Mesothelial cell of epicardium (in vitro differentiated cells): ENCODE measurements at regions not wholly inside any gene's neighbourhood (a gene's known extent, or its start where the extent isn't known, plus 50 kb on each side); places are given as distances from the start of the nearest gene placed in this dataset.

Experiments
- DNase-seq, 2 experiments: peaks; one replicate each; pipeline ENCODE4 v3.0.0; 2021; ENCODE audit warnings: low spot score in 2 of 2; ENCODE audit not compliant: unreplicated experiment in 2 of 2
- H3K27ac Mint-ChIP-seq: 2 replicates; pipeline ENCODE4 v1.8.0; 2021; ENCODE audit warnings: mixed read lengths
- H3K27me3 Mint-ChIP-seq: 2 replicates; pipeline ENCODE4 v1.8.0; 2021; ENCODE audit warnings: low read depth, mixed read lengths
- H3K36me3 Mint-ChIP-seq: 2 replicates; pipeline ENCODE4 v1.8.0; 2021; ENCODE audit warnings: mixed read lengths
- H3K4me1 Mint-ChIP-seq: 2 replicates; pipeline ENCODE4 v1.8.0; 2021; ENCODE audit warnings: mixed read lengths
- H3K4me3 Mint-ChIP-seq: 2 replicates; pipeline ENCODE4 v1.8.0; 2021; ENCODE audit warnings: mild to moderate bottlenecking, moderate library complexity, mixed read lengths
- H3K9me3 Mint-ChIP-seq: 2 replicates; pipeline ENCODE4 v1.8.0; 2021; ENCODE audit warnings: mixed read lengths
- CTCF ChIP-seq: fragments of 200-600 bp; sonication (generic); IDR thresholded peaks from one replicate; pipeline ENCODE4 v1.5.0; 2021; ENCODE audit warnings: antibody characterized with exemption; ENCODE audit not compliant: unreplicated experiment

GRCh38 chr21:35461700-35462099 lies 412.6 kb upstream of the RUNX1 start:
- Mint-ChIP-seq H3K36me3 (no peaks in the 10 kb centered on the region), H3K27ac (no peak overlapping the region), H3K9me3 (peaks cover 9% of the 10 kb centered on the region), H3K27me3 (no peaks in the 10 kb centered on the region), H3K4me1 (peaks cover 3% of the 10 kb centered on the region), H3K4me3 (no peak overlapping the region)
- no peak for TF ChIP-seq CTCF
- DNase-seq: no peak

- DNase-seq: no peak
- Mint-ChIP-seq H3K4me1 (peaks cover 3% of the 10 kb centered on the region), H3K27me3 (no peaks in the 10 kb centered on the region), H3K36me3 (no peaks in the 10 kb centered on the region), H3K9me3 (peaks cover 5% of the 10 kb centered on the region), H3K27ac (no peak overlapping the region), H3K4me3 (no peak overlapping the region)
- TF ChIP-seq CTCF: no peak
These were observed 411.3 kb upstream of the RUNX1 start for GRCh38 chr21:35460441-35460840.

- DNase-seq: no peak
- H3K9me3 Mint-ChIP-seq: no peaks in the 10 kb centered on the region
- TF ChIP-seq CTCF: no peak
- H3K27ac Mint-ChIP-seq: no peak overlapping the region
- H3K27me3 Mint-ChIP-seq: no peaks in the 10 kb centered on the region
- H3K4me3 Mint-ChIP-seq: no peak overlapping the region
- no peaks in the 10 kb centered on the region for H3K36me3 Mint-ChIP-seq
- H3K4me1 Mint-ChIP-seq: no peaks in the 10 kb centered on the region
These were observed 409.3 kb upstream of the RUNX1 start for GRCh38 chr21:35458405-35458804.

GRCh38 chr21:35457097-35457804 lies 408.1 kb upstream of the RUNX1 start:
- Mint-ChIP-seq H3K27ac (no peak overlapping the region), H3K36me3 (no peaks in the 10 kb centered on the region), H3K4me1 (no peaks in the 10 kb centered on the region), H3K27me3 (no peaks in the 10 kb centered on the region), H3K9me3 (peaks cover 1% of the 10 kb centered on the region), H3K4me3 (no peak overlapping the region)
- no peak for DNase-seq
- no peak for TF ChIP-seq CTCF

- no peak overlapping the region for H3K27ac Mint-ChIP-seq
- no peak overlapping the region for H3K4me3 Mint-ChIP-seq
- H3K27me3 Mint-ChIP-seq: no peaks in the 10 kb centered on the region
- TF ChIP-seq CTCF: no peak
- no peaks in the 10 kb centered on the region for H3K4me1 Mint-ChIP-seq
- DNase-seq: no peak
- H3K36me3 Mint-ChIP-seq: peaks cover 6% of the 10 kb centered on the region
- peaks cover 31% of the 10 kb centered on the region for H3K9me3 Mint-ChIP-seq
These were observed 402.2 kb upstream of the RUNX1 start for GRCh38 chr21:35451276-35451675.

GRCh38 chr21:35450830-35451229 lies 401.7 kb upstream of the RUNX1 start:
- Mint-ChIP-seq H3K4me1 (no peaks in the 10 kb centered on the region), H3K9me3 (peaks cover 31% of the 10 kb centered on the region), H3K36me3 (peaks cover 6% of the 10 kb centered on the region), H3K27ac (no peak overlapping the region), H3K4me3 (no peak overlapping the region), H3K27me3 (no peaks in the 10 kb centered on the region)
- DNase-seq: no peak
- TF ChIP-seq CTCF: no peak
